Left hindlimb (tissue), 1 donor: ENCODE measurements at regions not wholly inside any gene's neighbourhood (a gene's known extent, or its start where the extent isn't known, plus 50 kb on each side); places are given as distances from the start of the nearest gene placed in this dataset.

ENCODE experiments used
- DNase-seq: peaks from one replicate; pipeline ENCODE4 v3.0.0-alpha.2; 2018

DNA sequence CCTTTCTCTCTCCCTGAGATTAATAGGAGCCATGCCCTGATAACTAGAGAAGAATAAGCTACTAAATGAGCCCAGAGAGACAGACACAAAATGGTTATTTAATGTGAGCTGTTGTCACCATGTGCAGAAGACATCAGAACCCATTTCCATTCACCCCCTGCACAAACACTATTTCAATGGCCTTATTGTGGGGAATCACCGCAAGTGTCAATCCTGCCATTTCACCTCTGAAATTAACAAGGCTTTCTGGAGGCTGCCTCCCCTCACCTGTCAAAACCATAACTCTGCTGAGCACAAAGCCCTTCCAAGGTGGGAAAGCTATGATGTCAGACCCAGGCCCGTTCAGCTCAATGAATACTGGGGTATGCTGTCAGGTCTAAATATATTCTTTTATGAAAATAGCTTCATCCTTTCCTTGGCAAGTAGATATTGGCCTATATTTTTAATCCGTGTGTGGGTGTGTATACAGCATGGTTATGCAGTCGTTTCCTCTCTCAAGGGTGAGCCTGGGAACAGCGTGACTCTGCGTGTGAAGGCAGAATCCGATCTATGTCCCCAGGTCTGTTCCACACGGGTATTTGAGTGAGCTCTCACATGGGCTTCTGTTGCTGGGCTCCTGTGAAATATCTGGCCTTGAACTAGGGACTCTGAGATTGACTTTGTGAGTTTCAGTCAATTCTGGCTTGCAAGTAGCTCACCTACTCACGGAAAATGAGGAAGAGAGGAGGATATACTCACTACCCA, 266.3 kb downstream of the FBXW7 start:
- no peak for DNase-seq

DNA sequence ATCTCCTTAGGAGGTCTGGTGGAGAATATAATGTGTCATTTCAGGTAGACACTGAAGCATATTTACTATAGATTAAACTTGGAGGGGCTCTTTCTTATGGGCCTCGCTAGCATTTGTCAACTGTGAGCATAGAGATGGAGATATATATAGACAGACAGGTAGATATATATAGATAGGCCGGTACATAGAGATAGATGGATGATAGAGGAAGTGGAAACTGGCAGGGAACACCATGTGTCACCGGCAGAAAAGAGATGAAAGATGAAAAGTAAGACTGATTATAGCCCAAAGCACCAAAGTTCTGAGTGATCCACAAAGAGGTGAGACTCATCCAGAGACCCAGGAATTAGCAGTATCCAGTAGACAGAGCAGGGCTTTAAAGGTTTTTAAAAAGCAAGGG, 268.1 kb downstream of the FBXW7 start:
- no peak for DNase-seq

DNA sequence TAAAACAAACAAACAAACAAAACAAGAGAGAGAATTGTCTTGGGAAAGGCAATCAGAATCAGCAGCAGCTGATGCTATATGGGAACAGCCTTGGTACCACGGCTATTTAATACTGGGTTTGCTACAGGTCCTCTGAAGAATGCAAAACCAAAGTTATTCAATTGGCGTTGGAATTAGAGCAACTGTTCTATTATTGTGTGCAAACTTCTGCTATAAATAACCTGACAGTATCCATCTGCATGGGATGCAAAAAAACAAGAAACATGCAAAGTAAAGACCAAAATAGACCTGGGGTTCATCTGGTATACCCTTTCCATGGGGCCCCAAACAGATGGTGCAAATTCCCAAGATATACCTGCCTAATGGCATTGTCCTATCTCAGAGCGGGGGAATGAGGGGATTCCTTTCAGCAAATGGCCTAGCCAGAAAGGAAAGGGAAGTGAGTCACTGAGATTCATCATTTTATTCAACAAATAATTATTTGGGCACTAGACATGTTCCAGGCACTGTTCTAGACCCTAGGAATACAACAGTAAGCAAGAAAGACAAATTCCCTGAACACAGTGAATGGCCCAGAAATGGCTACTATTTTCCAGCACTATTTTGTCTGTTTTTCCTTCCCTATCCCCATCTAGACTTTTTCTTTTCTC, 268.9 kb downstream of the FBXW7 start:
- no peak for DNase-seq

DNA sequence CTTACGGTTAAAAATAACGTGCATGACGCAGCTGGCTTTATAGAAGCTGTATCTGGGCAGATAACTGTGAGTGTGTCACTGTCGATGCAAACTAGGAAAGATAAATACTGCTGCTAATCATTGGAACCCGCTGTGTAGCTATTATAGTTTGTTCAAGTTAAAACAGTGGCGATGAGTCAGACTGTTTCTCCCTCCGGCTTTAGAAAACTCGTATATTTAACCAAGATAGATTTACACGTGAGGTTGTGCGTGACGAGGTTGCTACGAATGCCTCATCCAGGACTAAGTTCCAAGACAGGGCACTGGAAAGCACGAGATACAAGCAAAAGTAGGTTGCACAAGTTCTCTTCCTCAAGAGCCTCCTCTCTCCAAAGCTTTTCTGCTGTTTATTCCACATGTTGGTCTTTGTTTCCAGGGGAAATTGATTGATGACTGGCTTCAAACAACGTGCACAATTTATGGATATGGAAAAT, 270.7 kb downstream of the FBXW7 start:
- DNase-seq: no peak

DNA sequence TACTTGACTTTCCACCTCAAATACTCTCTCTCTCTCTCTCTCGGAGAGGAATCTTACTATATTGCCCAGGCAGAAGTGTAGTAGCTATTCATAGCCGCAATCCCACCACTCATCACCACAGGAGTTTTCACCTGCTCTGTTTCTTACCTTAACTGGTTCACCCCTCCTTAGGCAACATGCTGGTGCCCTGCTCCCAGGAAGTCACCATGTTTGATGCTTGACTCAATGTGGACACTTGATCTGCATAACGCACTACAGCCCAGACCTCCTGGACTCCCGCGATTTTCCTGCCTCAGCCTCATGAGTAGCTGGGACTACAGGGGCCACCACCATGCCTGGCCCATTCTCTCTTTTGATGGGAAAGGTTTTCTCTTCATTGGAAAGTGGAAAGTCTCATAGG, 271.8 kb downstream of the FBXW7 start:
- no peak for DNase-seq

DNA sequence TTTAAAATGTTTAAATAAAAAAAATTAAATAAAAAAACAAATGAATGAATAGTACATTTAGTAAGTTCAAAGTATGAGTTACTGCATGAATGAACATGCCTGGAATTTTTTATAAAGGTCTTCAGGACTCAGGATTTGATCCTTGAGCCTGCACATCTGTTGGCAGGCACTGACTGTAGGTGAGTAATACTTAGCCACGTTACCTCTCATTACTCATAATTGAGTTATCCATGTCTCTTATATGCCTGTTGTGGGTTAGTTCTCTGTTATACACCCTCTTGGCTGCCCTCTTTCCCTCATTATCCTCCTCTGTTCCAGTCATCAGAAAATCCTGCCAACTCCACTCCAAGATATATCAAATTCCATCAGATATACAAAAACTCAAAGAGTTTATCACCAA, 276.0 kb downstream of the FBXW7 start:
- DNase-seq: no peak

DNA sequence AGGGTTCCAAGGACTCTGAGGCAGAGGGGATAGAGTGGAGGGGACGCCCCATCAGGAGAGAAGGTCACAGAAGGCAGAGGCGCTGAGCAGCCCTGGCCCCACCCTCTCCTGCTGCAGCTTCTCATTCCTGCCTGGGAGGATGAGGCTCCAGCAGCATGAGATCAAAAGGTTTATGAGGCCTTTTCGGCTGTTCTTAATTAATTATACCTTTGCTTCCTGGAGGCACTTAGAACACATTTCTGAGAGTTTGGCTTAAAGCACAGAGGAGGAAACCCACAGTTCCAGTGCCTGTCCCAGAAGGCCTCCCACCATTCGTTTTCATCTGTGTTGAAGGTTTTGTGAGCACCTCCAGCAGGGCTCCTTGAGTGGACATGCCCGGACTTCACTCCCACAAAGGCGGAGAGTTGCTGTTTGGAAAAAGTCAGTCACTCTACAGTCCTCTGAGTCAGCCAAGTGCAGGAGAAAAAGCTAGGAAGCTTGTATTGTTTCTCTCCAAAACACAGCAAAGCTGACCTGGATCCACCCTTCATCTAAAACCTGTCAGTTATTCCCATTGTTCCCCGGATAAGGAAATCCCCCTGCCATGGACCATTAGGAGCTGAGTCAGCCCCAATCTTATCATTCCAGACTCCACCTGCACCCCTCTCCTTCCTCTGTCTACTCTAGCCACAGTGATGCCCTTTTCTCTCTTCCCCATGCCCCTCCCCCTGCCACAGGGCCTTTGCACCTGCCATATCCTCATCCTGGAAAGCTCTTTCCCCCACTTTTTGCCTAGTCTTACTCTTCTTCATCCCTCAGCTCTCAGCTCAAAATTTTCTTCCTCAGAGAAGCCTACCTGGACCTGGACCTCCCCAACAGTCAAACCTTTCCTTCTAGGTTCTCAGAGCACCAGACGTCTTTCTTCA, 276.8 kb downstream of the FBXW7 start:
- no peak for DNase-seq

DNA sequence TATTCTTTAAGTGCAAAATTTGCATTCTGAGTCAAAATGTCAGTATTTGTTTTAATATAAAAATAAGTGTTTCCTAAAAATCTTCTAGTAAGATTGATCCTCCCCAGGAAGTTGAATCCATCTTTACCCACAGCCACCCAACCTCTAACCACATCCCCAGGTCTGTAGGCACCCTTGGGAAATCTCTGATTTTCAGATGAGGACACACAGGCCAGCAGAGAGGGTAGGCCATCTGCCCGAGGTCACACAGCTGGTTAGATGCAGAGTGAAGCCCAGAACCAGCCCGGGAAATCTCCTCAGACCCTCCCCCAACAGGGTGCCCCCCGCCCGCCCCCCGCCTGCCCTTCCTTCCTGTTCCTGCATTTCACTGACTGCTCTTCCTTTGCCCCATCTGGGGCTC, 277.5 kb downstream of the FBXW7 start:
- DNase-seq: no peak

DNA sequence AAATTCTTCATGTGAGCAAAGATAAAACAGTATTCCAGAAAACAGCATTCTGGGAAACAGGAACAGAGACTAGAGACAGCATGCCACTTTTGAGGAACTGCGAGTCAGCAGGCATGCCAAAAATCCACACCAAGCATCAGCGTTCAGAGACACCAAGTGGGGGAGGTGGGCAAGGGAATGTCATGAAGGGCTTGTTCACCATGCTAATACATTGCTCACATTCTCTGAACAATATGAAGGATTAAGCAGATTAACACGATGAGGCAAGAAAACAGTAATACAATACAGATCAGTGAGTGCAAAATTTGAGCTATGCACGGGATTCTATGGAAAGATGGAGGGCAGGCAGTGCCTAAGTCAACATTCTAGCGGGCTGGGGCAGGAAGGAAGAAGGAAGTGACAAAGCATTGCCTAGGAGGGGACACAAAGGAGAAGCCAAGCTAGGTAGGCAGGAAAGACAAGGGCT, 278.3 kb downstream of the FBXW7 start:
- no peak for DNase-seq

DNA sequence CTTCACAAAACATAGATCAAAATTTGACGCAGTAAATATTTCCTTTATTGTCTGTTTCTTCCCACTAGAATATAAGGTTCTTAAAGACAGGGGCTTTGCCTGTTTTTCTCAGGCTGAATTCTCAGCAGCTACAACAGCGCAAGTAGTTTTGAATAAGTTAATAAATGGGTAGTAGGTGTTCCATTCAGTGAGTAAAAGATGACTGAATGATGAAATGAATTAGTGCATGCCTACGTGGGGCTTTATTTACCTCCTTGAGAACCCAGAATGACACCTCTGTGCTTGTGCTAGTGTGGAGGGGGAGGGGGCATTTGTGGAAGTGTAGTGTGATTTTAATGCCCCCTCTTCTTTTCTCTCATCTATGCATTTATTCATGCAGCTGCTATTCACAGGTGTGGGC, 278.9 kb downstream of the FBXW7 start:
- DNase-seq: no peak

DNA sequence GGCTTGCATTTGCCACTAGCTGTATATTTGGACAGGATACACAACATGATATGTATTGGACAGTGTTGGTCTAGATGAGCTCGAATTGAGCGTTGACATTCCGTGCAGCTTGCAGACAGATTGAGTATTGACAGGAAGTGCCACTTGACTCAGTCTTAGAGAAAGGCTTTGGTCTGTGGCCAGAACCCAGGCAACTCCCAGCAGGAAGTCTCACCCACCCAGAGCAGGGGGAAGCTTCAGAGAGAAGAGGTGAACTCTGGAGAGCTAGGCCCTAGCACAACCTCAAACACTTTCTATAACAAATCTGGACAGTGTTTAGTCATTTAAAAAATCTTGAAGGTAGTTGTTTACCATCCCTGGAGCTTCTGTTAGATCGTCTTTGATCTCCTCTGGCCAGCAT, 280.5 kb downstream of the FBXW7 start:
- DNase-seq: no peak

DNA sequence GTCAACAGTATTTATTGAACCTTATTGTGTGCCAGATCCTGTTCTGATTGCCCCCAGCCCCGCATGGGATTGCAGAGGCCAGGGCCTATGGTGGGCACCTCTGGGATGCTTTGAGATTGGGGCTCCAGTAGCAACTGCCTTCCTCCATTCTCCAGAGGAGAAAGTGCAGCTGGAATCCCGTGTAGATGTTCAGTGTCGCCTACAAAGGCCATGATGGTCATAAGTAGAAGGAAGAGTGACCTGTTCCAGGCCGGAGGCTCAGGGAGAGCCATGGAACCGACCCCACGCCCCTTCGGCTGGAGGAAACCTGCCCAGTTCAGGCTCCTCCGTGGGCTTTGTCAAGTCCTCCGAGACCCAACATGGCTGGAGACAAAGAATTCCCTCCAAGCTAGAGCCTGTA, 287.5 kb downstream of the FBXW7 start:
- DNase-seq: no peak

DNA sequence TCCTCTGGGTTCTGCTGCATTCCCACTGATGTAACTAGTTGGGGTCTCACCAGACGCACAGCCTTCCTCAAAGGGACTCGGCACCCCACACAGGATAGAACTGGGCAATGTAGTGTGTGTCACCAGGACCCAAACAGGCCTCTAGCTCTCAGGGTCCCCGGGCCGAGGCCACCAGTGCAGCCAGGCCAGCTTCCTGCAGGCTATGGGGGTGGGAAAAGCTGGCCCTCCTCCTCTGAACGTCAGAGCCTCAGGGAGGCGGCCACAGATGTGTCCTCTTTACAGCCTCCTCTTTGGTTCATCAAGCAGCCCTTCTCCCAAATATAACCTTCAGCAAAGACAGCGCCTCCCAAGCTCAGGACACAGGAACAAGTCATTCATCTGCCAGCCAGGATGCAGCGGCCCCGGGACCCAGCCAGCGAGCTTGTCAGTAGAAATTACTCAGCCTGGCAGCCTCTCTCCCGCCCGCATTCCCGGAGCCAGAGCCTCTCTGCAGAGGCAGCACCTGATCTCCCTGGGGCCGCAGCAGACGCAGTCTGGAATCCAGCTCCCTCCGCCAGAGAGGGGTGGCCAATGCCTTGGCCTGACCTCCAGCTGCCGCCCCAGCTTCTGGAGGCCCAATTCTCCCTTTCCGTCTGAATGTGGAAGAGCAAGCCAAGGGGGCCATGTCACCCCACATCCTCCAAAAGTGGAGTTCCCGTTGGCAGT, 288.5 kb downstream of the FBXW7 start:
- DNase-seq: no peak

DNA sequence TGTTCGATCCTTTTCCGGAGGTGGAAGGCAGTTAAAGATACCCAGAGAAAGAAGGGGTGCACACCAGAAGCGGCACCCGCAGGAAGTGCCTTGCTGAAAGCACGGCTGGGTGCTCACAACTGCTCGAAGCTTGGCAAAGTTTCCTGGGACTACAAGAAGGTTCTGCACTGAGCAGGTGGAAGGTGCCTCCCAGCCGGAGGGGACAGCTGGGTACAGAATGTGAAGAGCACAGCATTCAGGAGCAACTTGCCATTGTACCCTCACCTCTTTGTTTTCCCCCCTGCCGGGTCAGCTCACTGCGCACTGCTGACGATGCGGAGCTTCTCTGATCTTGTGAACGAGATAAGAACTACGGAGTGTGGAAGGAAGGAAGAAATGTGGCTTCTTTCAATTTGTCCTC, 289.2 kb downstream of the FBXW7 start:
- no peak for DNase-seq

DNA sequence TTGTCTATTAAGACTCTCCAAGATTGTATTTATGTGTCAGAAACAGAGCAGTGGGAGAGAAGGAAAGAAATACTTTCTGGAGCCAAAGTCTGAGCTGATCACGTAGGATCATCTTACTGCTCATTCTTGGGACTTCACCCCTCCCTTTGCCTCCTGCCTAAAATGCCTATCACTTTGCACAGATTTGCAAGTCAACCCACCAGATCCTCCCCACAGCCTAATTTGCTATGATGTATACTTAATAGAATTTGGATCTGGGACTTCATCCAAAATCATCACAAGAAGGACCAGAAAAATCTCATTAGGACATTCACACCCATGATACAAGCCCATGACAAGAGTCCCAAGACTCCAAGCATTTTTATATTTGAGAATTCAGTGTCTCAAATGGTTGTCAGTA, 290.2 kb downstream of the FBXW7 start:
- DNase-seq: no peak

DNA sequence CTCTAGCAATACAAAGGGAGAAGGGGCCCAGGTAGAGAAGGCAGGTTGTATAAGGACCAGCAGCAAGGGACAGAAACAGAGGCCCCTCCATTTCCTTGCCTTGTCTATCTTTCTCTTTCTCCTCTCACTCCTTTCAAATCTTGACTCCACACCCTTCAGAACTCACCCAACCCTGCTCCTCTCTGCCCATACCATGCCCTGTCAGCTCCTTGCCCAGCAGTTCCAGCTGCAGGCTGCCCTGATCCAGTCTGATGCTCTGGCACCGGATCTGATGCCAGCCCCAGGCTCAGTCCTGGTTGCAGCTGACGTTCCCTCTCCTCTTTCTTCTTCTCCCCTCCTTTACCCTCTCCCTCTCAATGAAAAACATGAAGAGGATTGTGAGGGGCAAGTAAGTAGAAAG, 291.2 kb downstream of the FBXW7 start:
- DNase-seq: no peak

DNA sequence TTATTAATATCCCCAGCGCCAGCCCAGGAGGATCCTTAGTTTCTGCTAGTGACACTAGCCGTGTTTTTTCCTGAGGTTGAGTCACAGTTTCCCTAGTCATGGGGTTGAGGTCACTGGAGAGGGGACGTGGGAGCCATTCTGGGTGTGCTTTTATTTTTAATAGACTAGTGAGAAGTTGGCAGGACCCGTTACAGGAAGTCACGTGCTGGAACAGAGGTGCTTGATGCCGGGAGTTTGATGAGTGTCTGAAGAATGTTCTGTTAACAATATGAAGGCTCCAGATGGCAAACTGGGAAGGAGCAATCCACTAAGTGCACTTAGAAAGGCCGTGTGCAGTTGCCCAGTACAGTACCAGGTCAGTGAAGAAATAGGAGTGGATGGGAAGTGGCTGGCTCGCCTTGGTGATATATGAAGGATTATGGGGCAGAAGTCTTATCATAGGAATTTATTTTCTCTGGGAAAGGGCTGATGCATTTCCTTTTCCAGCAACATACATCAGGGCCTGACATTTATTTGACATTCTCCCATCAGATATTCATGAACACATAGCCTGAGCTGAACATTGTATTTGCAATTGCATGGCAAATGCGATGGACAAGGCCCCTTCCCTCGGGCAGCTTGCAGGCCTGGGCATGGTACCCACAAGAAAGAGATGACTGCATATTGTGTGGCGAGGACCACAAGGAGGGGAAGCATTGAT, 291.8 kb downstream of the FBXW7 start:
- DNase-seq: no peak

DNA sequence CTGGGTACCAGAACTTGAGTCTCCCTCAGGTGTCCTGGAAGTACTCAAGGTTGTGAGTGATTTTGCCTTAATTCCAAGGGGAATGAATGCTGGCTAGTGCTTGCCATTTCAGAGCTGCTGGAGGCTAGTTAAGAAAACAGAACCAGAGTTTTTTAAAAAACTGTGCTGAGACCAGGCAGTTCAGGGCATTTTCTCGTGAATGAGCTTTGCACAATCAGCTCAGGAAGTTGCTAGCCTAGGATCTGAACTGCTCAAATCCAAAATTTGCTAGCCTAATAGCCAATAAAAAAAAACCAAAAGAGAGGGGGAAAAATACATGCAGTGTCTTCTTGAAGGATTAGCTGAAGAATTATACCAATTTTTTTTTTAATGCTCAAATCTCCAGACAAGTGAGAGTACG, 292.7 kb downstream of the FBXW7 start:
- no peak for DNase-seq

DNA sequence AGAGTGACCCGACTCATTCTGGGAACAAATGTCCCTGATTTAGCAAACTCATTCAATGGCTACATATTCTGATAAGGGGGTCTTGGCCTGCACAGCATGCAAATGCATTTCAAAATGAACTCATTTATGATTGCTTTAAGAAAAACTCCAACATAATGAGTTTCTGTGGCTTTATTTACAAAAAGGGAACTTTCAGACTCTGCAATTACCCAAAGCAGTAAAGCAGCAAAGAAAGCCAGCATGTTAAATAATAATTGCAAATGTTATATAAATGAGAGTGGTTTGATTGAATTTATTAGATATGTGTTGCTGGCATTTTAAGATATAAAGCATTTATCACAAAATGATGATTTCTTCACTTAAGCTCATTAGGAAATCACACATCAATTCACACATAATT, 295.7 kb downstream of the FBXW7 start:
- DNase-seq: no peak

DNA sequence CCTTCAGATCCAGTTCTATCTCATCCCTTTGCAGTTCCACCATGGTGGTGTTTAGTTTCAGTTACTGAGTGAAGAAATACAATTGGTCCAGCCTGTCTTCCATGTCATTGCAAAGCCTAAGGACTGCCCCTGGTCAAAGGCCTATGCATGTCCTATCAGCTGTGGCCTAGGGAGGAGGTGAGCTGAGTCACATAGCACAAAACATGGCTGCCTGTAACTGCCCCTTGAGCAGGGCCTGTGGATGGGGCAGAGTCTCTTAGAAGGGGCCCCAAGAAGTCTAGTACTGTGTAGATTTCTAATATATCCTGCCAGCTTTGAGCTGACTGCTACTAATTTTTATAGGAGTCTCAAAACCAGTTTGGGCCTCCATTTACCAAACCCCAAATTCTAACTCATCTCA, 296.7 kb downstream of the FBXW7 start:
- DNase-seq: no peak

DNA sequence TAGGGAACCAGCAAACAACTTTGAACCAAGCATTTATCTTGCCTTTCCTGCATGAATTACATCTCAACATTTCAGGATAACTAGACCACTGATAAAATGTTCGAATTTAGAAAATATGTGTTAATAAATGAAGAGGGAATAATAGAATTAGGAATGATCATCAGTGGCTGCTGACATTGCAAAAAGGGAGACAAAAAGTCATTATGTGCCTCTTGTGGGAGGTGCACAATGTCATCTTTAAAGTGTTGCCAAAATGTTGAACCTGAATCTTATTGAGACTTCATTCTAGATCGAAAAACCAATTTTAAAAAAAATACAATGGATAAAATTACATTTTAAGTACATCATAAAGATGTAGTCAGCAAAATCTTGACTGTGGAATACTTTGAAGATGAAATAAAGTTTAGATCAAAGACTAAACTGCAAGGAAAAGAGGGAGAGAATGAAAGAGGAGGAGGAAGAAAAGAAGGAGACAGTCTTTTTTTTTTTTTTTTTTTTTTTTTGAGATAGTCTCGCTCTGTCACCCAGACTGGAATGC, 299.3 kb downstream of the FBXW7 start:
- no peak for DNase-seq

DNA sequence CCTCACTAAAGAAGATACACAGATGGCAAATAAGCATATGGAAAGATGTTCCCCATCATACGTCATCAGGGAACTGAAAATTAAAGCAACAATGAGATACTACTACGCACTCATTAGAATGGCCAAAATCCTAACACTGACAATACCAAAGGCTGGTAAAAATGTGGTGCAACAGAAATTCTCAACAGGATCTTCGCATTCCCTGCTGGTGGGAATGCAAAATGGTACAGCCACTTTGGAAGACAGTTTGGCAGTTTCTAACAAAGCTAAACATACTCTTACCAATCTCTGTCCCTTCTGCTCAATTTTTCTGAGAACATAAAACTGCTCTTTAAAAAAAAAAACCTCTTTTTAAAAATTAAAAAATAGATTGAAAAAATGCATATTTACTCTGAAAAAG, 300.2 kb downstream of the FBXW7 start:
- DNase-seq: no peak
